ENCODE measurements at regions not wholly inside any gene's neighbourhood (a gene's known extent, or its start where the extent isn't known, plus 50 kb on each side); places are given as distances from the start of the nearest gene placed in this dataset.

- no peak for DNase-seq (ENCODE audit: low read depth)
Observed at GRCh38 chr2:128469203-128469602, 150.5 kb upstream of the HS6ST1 start.

DNA sequence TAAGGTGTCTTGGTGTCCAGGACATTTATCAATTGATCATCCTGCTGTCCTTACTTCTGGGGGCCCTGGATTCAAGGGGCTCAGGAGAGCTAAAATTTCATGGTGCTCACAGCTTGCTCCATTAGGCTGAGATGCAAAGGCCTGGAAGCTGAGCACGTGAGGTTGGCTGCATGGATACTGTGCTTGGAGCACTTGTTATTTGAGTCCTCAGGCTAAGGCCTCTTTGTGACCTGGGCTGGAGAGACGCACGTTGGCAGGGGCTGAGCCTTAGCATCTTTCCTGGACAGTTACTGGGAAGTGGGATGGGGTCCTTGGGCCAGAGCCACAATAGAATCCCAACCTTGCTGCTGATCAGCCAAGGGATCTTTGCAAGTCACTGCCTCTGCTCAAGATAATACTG, 151.2 kb upstream of the HS6ST1 start:
- no peak for DNase-seq (ENCODE audit: low read depth)

- no peak for DNase-seq (ENCODE audit: low read depth)
Observed at GRCh38 chr2:128472789-128473174, 154.1 kb upstream of the HS6ST1 start.

GRCh38 chr2:128473175-128474035, 154.7 kb upstream of the HS6ST1 start:
- peak; percentile 3 for DNase-seq (ENCODE audit: low read depth)

DNA sequence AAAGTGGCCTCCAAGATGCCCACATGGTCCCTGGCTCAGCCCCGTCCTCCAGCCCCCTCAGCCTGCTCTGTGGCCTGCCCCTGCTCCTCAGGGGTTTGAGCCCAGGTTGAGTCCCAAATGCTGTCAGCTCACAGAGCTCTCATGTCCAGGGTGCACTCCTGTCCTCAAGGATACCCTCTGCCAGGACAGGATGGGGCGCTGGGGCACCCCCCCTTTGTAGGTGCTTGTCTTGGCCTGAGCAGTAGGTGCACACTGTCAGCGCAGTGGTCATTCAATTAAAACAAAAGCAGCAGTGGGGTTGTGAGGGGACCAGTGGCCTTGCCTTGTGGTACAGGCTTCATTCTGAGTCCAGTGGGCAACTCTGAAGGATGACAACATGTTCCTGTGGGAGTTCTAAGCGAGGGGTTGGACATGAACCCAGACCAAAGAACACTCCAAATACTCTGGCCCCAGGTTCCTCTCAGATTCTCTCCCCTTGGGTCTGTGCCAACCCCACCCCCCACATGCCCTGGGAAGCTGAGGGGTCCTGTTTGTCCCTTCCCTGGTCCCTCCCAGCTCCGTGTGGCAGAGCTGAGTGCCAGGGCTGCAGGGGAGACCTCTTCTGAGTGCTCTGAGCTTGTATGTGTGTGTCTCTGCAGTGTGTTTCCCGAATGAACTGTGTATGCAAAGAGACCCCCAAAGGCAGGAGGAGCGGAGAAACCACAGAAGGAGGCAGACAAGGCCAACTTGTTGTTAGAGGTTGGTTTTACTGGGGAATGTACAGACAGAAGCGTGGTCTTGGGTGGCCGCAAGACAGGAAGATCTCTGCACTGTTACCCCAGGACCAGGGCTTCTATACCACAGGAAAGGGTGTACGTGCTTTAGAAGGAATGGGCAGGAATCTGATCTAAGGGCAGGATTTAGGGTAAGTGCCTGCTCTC, 155.6 kb upstream of the HS6ST1 start:
- no peak for DNase-seq (ENCODE audit: low read depth)

GRCh38 chr2:128474962-128475361, 156.3 kb upstream of the HS6ST1 start:
- no peak for DNase-seq (ENCODE audit: low read depth)

DNA sequence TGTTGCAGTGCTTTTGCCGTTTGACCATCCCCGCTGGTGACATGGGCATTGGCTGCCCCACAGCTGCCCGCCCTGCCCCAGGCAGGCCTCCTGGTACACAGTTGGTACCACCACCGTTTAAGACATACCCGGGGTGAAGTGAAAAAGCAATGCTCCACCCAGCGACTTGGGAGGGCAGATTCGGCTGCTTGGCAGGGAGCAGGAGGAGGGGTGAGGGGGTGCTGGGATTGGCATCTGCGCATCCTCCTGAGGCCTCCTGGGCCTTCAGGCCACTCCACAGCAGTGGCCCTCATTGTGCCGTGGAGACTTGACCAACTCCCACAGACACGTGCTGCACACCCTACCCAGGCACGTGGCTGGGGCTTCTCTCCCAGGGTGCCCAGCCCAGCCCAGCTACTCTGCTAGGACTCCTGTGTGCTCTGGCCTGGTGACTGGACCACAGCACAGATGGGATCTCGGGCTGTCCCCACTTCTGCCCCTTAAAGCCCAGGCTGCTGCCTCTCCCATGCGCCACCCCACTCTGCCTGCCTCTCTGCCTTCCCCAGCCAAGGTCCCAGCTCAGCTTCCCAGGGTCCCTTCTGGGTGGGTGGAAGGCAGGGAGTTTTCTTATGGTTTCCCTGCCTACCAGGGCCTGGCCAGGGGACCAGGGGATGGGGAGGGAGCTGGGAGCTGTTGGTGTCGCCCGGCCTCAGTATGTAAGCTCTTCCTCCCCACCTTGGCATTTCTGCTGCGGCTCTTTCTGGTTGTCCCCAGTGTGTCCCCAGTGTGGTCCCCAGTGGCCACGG, 157.0 kb upstream of the HS6ST1 start:
- DNase-seq (ENCODE audit: low read depth): no peak

GRCh38 chr2:128477026-128477820, 158.6 kb upstream of the HS6ST1 start:
- no peak for DNase-seq (ENCODE audit: low read depth)

- no peak for DNase-seq (ENCODE audit: low read depth)
Observed at GRCh38 chr2:128477891-128478290, 159.2 kb upstream of the HS6ST1 start.

DNA sequence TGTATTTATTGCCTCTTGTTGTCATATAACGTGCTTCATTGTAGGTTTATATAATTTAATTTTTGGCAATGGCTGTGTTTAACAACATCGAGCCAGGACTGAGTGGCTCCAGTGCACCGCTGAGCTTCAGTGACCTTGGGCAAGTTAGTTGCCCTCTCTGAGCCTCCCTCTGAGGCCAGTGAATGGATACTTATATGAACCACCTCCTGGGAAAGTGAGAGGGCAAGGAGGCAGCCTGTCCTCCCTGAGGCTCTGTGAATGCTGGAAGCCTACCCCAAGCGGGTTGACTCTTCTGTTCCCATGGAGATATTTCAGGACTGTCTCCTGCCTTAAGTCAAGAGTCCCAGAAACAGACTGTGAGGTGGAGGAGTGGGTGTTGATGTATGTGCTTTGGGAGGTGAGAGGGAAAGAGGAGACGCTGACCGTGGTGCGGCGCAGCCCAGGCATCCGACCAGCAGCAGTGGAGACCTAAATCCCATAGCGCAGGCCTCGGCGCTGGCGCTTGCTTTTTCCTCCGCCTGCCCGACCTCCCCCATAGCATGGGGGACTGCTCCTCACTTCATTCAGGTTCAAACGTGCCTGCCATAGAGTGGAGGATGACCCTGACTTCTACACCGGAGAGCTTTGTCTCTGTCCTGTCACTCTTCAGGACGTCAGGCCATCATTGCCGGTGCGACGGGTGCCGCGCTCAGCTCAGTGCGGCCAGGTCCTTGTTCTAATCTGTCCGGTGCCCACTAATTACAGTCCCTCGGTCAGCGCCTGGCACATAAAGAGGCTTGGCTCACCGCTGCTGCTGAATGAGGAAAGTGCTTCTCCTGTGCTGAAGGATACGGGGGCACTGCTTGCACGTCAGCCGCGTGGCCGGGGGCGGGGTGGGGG, 167.3 kb upstream of the HS6ST1 start:
- no peak for DNase-seq (ENCODE audit: low read depth)

GRCh38 chr2:128486640-128487375, 168.1 kb upstream of the HS6ST1 start:
- DNase-seq (ENCODE audit: low read depth): no peak

DNA sequence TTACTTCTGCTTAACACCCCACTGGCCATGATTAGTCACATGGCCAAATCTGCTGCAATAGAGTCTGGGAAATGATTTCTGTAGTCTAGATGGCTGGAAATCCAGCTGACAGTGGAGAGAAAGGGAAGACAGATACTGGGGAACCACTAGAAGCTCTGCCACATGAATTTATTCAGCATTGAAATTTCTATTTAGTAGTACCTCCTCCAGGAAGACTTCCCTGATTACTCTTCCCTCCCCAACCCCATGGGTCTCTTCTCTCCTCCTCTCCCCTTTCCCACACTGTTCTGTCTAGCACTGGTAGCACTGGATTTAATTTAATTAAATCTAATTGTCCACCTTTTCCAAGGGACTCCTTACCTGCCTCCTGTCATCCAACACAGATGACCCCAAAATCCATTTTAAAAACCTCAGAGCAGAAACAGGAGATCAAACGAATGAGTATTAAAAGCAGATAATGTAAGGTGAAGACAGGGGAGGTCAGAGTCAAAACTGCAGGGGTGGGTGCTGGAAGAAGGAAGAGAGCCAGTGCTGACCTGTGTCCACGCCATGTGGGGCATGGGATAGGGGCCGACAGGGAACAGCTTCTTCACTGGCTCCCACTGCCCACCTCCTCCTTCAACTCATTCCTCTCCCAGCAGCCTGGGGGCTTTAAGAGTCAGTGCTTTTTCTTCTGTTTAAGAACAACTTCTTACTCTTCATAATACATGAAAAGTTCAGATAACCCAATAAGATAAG, 169.2 kb upstream of the HS6ST1 start:
- no peak for DNase-seq (ENCODE audit: low read depth)

- DNase-seq (ENCODE audit: low read depth): no peak
Observed at GRCh38 chr2:128488434-128488833, 169.8 kb upstream of the HS6ST1 start.

- peak; percentile 21 for DNase-seq (ENCODE audit: low read depth)
Observed at GRCh38 chr2:128489526-128490273, 171.0 kb upstream of the HS6ST1 start.

DNA sequence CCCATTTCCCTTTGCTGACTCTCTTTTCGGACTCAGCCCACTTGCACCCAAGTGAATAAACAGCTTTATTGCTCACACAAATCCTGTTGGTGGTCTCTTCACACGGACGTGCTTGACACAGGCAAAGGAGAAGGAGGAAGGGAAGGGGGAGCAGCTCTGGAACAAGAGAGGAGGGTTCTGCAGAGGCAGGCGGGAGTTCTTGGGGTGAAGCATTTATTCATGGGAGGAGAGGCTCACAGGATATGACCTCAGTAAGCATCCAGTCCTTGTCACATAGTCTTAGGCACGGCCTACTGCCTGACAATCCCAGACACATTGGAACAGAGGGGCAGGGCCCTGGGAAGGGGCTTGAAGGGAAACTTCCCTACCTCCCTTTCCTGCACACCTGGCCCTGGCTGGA, 171.7 kb upstream of the HS6ST1 start:
- no peak for DNase-seq (ENCODE audit: low read depth)

- no peak for DNase-seq (ENCODE audit: low read depth)
Observed at GRCh38 chr2:128490881-128491691, 172.4 kb upstream of the HS6ST1 start.

- no peak for DNase-seq (ENCODE audit: low read depth)
Observed at GRCh38 chr2:128491692-128492244, 173.1 kb upstream of the HS6ST1 start.
